H1 (cell line): ENCODE measurements at regions not wholly inside any gene's neighbourhood (a gene's known extent, or its start where the extent isn't known, plus 50 kb on each side); places are given as distances from the start of the nearest gene placed in this dataset.

Experiments
- CTCF ChIA-PET: fragments of 300-600 bp; sonication (Branson Sonifier 250); formaldehyde crosslinking; loops from one replicate; lab custom pipeline; 2021; ENCODE audit not compliant: partially characterized antibody; lab: Charles Lee
- POLR2A ChIA-PET: fragments of 300-600 bp; sonication (Branson Sonifier 250); formaldehyde crosslinking; loops from one replicate; lab custom pipeline; 2021; ENCODE audit warnings: inconsistent platforms; ENCODE audit not compliant: partially characterized antibody; lab: Charles Lee
- DNase-seq, 2 experiments: peaks; one replicate each; pipeline versions ENCODE4 v3.0.0 to v3.0.0-alpha.2; 2010 to 2022; ENCODE audit warnings: low spot score in 2 of 2, low read depth in 1 of 2, mixed read lengths in 1 of 2
- FAIRE-seq: peaks from 2 replicates; lab custom pipeline; 2011; peaks lifted over from hg19 to GRCh38; lab: Jason Lieb, UNC
- H2AFZ ChIP-seq: 2 replicates; pipeline ENCODE4 v1.8.1; 2012; ENCODE audit warnings: low read length, inconsistent platforms
- H2AK5ac ChIP-seq: 2 replicates; pipeline ENCODE4 v1.6.1; 2013; ENCODE audit warnings: low read depth, low read length
- H2BK120ac ChIP-seq: replicated peaks from 2 replicates; pipeline ENCODE3; 2013; ENCODE audit warnings: low read depth, low read length, inconsistent platforms
- H2BK12ac ChIP-seq: 2 replicates; pipeline ENCODE4 v1.6.1; 2013; ENCODE audit warnings: low read depth, low read length
- H2BK15ac ChIP-seq: 2 replicates; pipeline ENCODE4 v1.6.1; 2013; ENCODE audit warnings: low read length
- H2BK20ac ChIP-seq: 2 replicates; pipeline ENCODE4 v1.6.1; 2013; ENCODE audit warnings: low read length
- H2BK5ac ChIP-seq: 2 replicates; pipeline ENCODE4 v1.6.1; 2013; ENCODE audit warnings: low read depth, low read length
- H3K14ac ChIP-seq: 2 replicates; pipeline ENCODE4 v1.6.1; 2013; ENCODE audit warnings: inconsistent platforms; ENCODE audit not compliant: insufficient read length
- H3K18ac ChIP-seq: 2 replicates; pipeline ENCODE4 v1.6.1; 2013; ENCODE audit warnings: low read length; ENCODE audit errors: extremely low read depth
- H3K23ac ChIP-seq: 2 replicates; pipeline ENCODE4 v1.6.1; 2013; ENCODE audit warnings: inconsistent platforms; ENCODE audit not compliant: insufficient read length
- H3K23me2 ChIP-seq: 2 replicates; pipeline ENCODE4 v1.6.1; 2013; ENCODE audit warnings: low read depth, low read length
- H3K27ac ChIP-seq: 2 replicates; pipeline ENCODE4 v1.6.1; 2011; ENCODE audit warnings: low read depth, low read length, inconsistent platforms
- H3K27me3 ChIP-seq, 4 experiments: replicated peaks in 1 of 4; 1 replicate in 1 of 4; 2 replicates in 3 of 4; pipeline versions ENCODE4 v1.6.1 to v1.8.1; 2011 to 2013; ENCODE audit warnings: low read length in 3 of 4, mild to moderate bottlenecking in 3 of 4, inconsistent platforms in 2 of 4, mixed read lengths in 2 of 4, moderate library complexity in 1 of 4; ENCODE audit not compliant: control insufficient read depth in 3 of 4, insufficient read depth in 3 of 4; ENCODE audit errors: extremely low read depth in 1 of 4
- H3K36me3 ChIP-seq, 4 experiments: 2 replicates each; pipeline versions ENCODE4 v1.6.1 to v1.8.1; 2011 to 2013; ENCODE audit warnings: mild to moderate bottlenecking in 4 of 4, low read length in 3 of 4, moderate library complexity in 2 of 4, control low read depth in 1 of 4, inconsistent platforms in 1 of 4; ENCODE audit not compliant: insufficient read depth in 4 of 4, control insufficient read depth in 2 of 4
- H3K4ac ChIP-seq: replicated peaks from 2 replicates; pipeline ENCODE3; 2013; ENCODE audit warnings: low read length, low read depth, mixed read lengths, inconsistent platforms; ENCODE audit not compliant: insufficient read length
- H3K4me1 ChIP-seq, 4 experiments: replicated peaks in 1 of 4; 1 replicate in 1 of 4; 2 replicates in 3 of 4; pipeline versions ENCODE4 v1.6.1 to v1.8.1; 2011 to 2013; ENCODE audit warnings: low read length in 3 of 4, inconsistent platforms in 2 of 4, mixed read lengths in 1 of 4; ENCODE audit not compliant: insufficient read depth in 4 of 4, control insufficient read depth in 3 of 4
- H3K4me2 ChIP-seq, 2 experiments: 2 replicates each; pipeline versions ENCODE4 v1.6.1 to v1.8.1; 2011 to 2013; ENCODE audit warnings: low read depth in 2 of 2, low read length in 2 of 2, control low read depth in 1 of 2, inconsistent platforms in 1 of 2, mild to moderate bottlenecking in 1 of 2; ENCODE audit not compliant: insufficient read depth in 1 of 2
- H3K4me3 ChIP-seq, 4 experiments: fragments of 200-600, 300-600 bp in 1 of 4; sonication (generic), shearing (Covaris generic), sonication (Bioruptor Twin) in 1 of 4; 2 replicates each; pipeline versions ENCODE4 v1.5.1 to v1.8.1; 2011 to 2016; ENCODE audit warnings: low read length in 4 of 4, low read depth in 3 of 4, control low read depth in 2 of 4, inconsistent platforms in 2 of 4, mild to moderate bottlenecking in 2 of 4, mixed read lengths in 1 of 4, moderate library complexity in 1 of 4; ENCODE audit not compliant: insufficient read depth in 2 of 4; ENCODE audit errors: extremely low read depth in 1 of 4
- H3K56ac ChIP-seq: replicated peaks from 2 replicates; pipeline ENCODE3; 2013; ENCODE audit warnings: low read depth, mild to moderate bottlenecking, mixed read lengths, low read length, inconsistent platforms; ENCODE audit not compliant: insufficient read length
- H3K79me1 ChIP-seq: 2 replicates; pipeline ENCODE4 v1.6.1; 2013; ENCODE audit warnings: low read depth, low read length, control low read depth
- H3K79me2 ChIP-seq, 2 experiments: 2 replicates each; pipeline versions ENCODE4 v1.6.1 to v1.8.1; 2012 to 2013; ENCODE audit warnings: low read length in 2 of 2, mild to moderate bottlenecking in 2 of 2, inconsistent platforms in 1 of 2; ENCODE audit not compliant: insufficient read depth in 2 of 2, control insufficient read depth in 1 of 2
- H3K9ac ChIP-seq, 4 experiments: replicated peaks in 1 of 4; 1 replicate in 1 of 4; 2 replicates in 3 of 4; pipeline versions ENCODE4 v1.6.1 to v1.8.1; 2011 to 2013; ENCODE audit warnings: low read depth in 3 of 4, low read length in 3 of 4, control low read depth in 2 of 4, mild to moderate bottlenecking in 2 of 4, moderate library complexity in 2 of 4, inconsistent platforms in 1 of 4; ENCODE audit errors: extremely low read depth in 1 of 4
- H3K9me3 ChIP-seq, 2 experiments: 2 replicates each; pipeline versions ENCODE4 v1.6.1 to v1.8.1; 2012 to 2013; ENCODE audit warnings: mild to moderate bottlenecking in 2 of 2, moderate library complexity in 2 of 2, control low read depth in 1 of 2, inconsistent platforms in 1 of 2, low read depth in 1 of 2, low read length in 1 of 2, mixed read lengths in 1 of 2; ENCODE audit not compliant: insufficient read depth in 2 of 2
- H4K20me1 ChIP-seq, 2 experiments: replicated peaks in 1 of 2; 2 replicates each; pipeline versions ENCODE3 to v1.8.1; 2011 to 2013; ENCODE audit warnings: inconsistent platforms in 2 of 2, low read length in 2 of 2, mild to moderate bottlenecking in 1 of 2; ENCODE audit not compliant: insufficient read depth in 2 of 2, control insufficient read depth in 1 of 2
- H4K5ac ChIP-seq: 2 replicates; pipeline ENCODE4 v1.6.1; 2013; ENCODE audit warnings: low read length, low read depth, mixed read lengths, inconsistent platforms; ENCODE audit not compliant: insufficient read length
- H4K8ac ChIP-seq: 2 replicates; pipeline ENCODE4 v1.8.0; 2013; ENCODE audit warnings: mild to moderate bottlenecking, moderate library complexity, low read length, inconsistent platforms; ENCODE audit not compliant: insufficient read depth; ENCODE audit errors: extremely low read depth
- H4K91ac ChIP-seq: replicated peaks from 2 replicates; pipeline ENCODE3; 2013; ENCODE audit warnings: low read length, mixed read lengths, inconsistent platforms; ENCODE audit not compliant: insufficient read length
- EZH2 ChIP-seq: fragments of 200-600 bp; sonication (generic); IDR thresholded peaks from 2 replicates; pipeline ENCODE4 v1.7.1; 2012; ENCODE audit warnings: low read depth, mild to moderate bottlenecking, moderate library complexity, low read length, inconsistent platforms; ENCODE audit not compliant: severe bottlenecking
- HDAC2 ChIP-seq, 2 experiments: fragments of 300-600 bp in 1 of 2; sonication (generic) in 1 of 2; IDR thresholded peaks; 2 replicates each; pipeline ENCODE4 v1.6.1; 2011 to 2012; ENCODE audit warnings: low read depth in 2 of 2, low read length in 2 of 2, mild to moderate bottlenecking in 2 of 2, moderate library complexity in 2 of 2, borderline replicate concordance in 1 of 2, inconsistent platforms in 1 of 2
- KDM5A ChIP-seq: fragments of 200-600 bp; IDR thresholded peaks from 2 replicates; pipeline ENCODE4 v1.7.1; 2012; ENCODE audit warnings: mild to moderate bottlenecking, low read length, inconsistent platforms, mixed read lengths
- YY1 ChIP-seq: IDR thresholded peaks from 2 replicates; pipeline ENCODE4 v1.6.1; 2011; ENCODE audit warnings: low read depth, mild to moderate bottlenecking, low read length
- WGBS, 2 experiments: shearing (Covaris generic) in 1 of 2; methylation state at CpG; one replicate each; pipeline versions ENCODE4 v1.1.6 to v1.1.7; 2013 to 2015; ENCODE audit warnings: low lambda C conversion rate in 2 of 2, mixed read lengths in 2 of 2, inconsistent platforms in 1 of 2, low coverage in 1 of 2, missing lambda C conversion rate in 1 of 2; ENCODE audit not compliant: insufficient replicate concordance in 2 of 2, insufficient coverage in 1 of 2, insufficient read length in 1 of 2; ENCODE audit errors: extremely low coverage in 1 of 2, missing lambda C conversion rate in 1 of 2; 5-methylcytosine and 5-hydroxymethylcytosine counted together

DNA sequence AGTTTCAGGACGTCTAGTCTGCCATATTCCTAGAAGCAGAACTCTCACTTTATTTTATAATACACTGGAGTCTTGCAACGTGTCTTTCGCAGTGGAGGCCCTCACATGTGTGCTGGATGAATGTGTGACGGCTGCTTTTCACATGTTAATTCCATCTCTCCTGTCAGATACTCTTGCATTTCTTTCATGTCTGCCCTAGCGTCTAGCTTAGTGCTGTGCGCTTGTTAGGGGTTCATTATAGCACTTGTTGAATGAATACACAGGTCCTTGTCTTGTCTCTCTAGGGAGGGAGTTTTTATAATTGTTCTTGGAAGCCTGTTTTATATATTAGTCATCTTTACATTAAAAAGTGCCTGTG lies 94.4 kb downstream of the MAP3K8 start:
- H2BK120ac ChIP-seq: no peak overlapping the region
- no peak for TF ChIP-seq YY1
- TF ChIP-seq HDAC2 (IDR thresholded peaks at IDR 0.05; ENCODE audit: borderline replicate concordance in 1 of 2, low read depth in 2 of 2, low read length in 2 of 2): no peak
- no peak for TF ChIP-seq KDM5A
- TF ChIP-seq EZH2: no peak
- H3K36me3 ChIP-seq: no peaks in the 10 kb centered on the region
- H3K4me1 ChIP-seq: peaks cover 0 to 13% (median 2%) of the 10 kb centered on the region in 4 experiments; a peak in 5 of 7 replicates
- no peak overlapping the region for H3K27ac ChIP-seq
- CTCF ChIA-PET: interaction anchor here (0.7 to 3.6 kb wide), 11 partner anchors 8 to 153 kb away, joined by 3 to 10 read pairs (median 4); no protein-coding TSS in a partner anchor
- H3K4ac ChIP-seq: no peak overlapping the region
- H3K9me3 ChIP-seq: no peaks in the 10 kb centered on the region
- FAIRE-seq: no peak
- no peak overlapping the region for H4K91ac ChIP-seq
- H2AK5ac ChIP-seq: no peak overlapping the region
- no peak overlapping the region for H3K14ac ChIP-seq
- H3K18ac ChIP-seq: no peak overlapping the region
- H3K27me3 ChIP-seq: no peaks in the 10 kb centered on the region
- H2BK5ac ChIP-seq: no peak overlapping the region
- no peak overlapping the region for H2AFZ ChIP-seq
- POLR2A ChIA-PET: interaction anchor here (1.3 to 1.5 kb wide), 2 partner anchors 9 to 96 kb away, joined by 3 to 5 read pairs; no protein-coding TSS in a partner anchor
- H2BK20ac ChIP-seq: no peak overlapping the region
- no peak overlapping the region for H3K9ac ChIP-seq
- H4K8ac ChIP-seq: no peak overlapping the region
- no peaks in the 10 kb centered on the region for H3K23me2 ChIP-seq
- DNase-seq: no peak
- H3K23ac ChIP-seq: no peak overlapping the region
- no peaks in the 10 kb centered on the region for H3K79me1 ChIP-seq
- no peak overlapping the region for H2BK15ac ChIP-seq
- H4K5ac ChIP-seq: no peak overlapping the region
- no peak overlapping the region; a peak in 1 of 4 replicates for H3K4me2 ChIP-seq
- 39% methylated on average over 6 of the region's 6 CpGs; no CpG with 5 or more reads in 1 of the 2 experiments for WGBS, 2 experiments
- no peaks in the 10 kb centered on the region for H3K79me2 ChIP-seq
- no peak overlapping the region for H3K4me3 ChIP-seq
- no peak overlapping the region for H2BK12ac ChIP-seq
- H4K20me1 ChIP-seq: no peaks in the 10 kb centered on the region
- H3K56ac ChIP-seq: no peak overlapping the region
